Iris pigment epithelial cell (primary cell): ENCODE measurements at regions not wholly inside any gene's neighbourhood (a gene's known extent, or its start where the extent isn't known, plus 50 kb on each side); places are given as distances from the start of the nearest gene placed in this dataset.

ENCODE experiments used
- DNase-seq: peaks from one replicate; pipeline ENCODE4 v3.0.0-alpha.2; 2011; ENCODE audit warnings: low read depth

GRCh38 chr1:199698222-199698621 lies 329.3 kb upstream of the NR5A2 start:
- DNase-seq: no peak

- no peak for DNase-seq
These were observed 327.0 kb upstream of the NR5A2 start for GRCh38 chr1:199700551-199700950.

GRCh38 chr1:199701726-199702125 lies 325.8 kb upstream of the NR5A2 start:
- peak; percentile 20 for DNase-seq

- DNase-seq: no peak
These were observed 323.3 kb upstream of the NR5A2 start for GRCh38 chr1:199704231-199704630.

- no peak for DNase-seq
These were observed 321.7 kb upstream of the NR5A2 start for GRCh38 chr1:199705825-199706224.

- no peak for DNase-seq
These were observed 320.5 kb upstream of the NR5A2 start for GRCh38 chr1:199706826-199707606.

- DNase-seq: no peak
These were observed 316.5 kb upstream of the NR5A2 start for GRCh38 chr1:199710974-199711373.

GRCh38 chr1:199716729-199717128 lies 310.8 kb upstream of the NR5A2 start:
- DNase-seq: no peak

- DNase-seq: no peak
These were observed 308.2 kb upstream of the NR5A2 start for GRCh38 chr1:199719156-199719842.

- DNase-seq: no peak
These were observed 307.0 kb upstream of the NR5A2 start for GRCh38 chr1:199720496-199720895.

- DNase-seq: no peak
These were observed 306.5 kb upstream of the NR5A2 start for GRCh38 chr1:199721001-199721400.

GRCh38 chr1:199723250-199723956 lies 304.1 kb upstream of the NR5A2 start:
- DNase-seq: peak; percentile 60

GRCh38 chr1:199724049-199724448 lies 303.5 kb upstream of the NR5A2 start:
- DNase-seq: no peak

GRCh38 chr1:199725002-199725565 lies 302.4 kb upstream of the NR5A2 start:
- no peak for DNase-seq

GRCh38 chr1:199727682-199728081 lies 299.8 kb upstream of the NR5A2 start:
- no peak for DNase-seq

GRCh38 chr1:199728345-199728744 lies 299.2 kb upstream of the NR5A2 start:
- no peak for DNase-seq

GRCh38 chr1:199733125-199733524 lies 294.4 kb upstream of the NR5A2 start:
- no peak for DNase-seq

GRCh38 chr1:199734186-199734585 lies 293.3 kb upstream of the NR5A2 start:
- DNase-seq: no peak

GRCh38 chr1:199735660-199736059 lies 291.9 kb upstream of the NR5A2 start:
- no peak for DNase-seq

GRCh38 chr1:199736646-199737045 lies 290.9 kb upstream of the NR5A2 start:
- no peak for DNase-seq

GRCh38 chr1:199741586-199741985 lies 285.9 kb upstream of the NR5A2 start:
- DNase-seq: no peak

- DNase-seq: peak; percentile 98
These were observed 285.0 kb upstream of the NR5A2 start for GRCh38 chr1:199742547-199742946.

- peak; percentile 32 for DNase-seq
These were observed 284.3 kb upstream of the NR5A2 start for GRCh38 chr1:199743227-199743626.
